Thyroid gland (tissue), 4 donors: ENCODE measurements at regions not wholly inside any gene's neighbourhood (a gene's known extent, or its start where the extent isn't known, plus 50 kb on each side); places are given as distances from the start of the nearest gene placed in this dataset.
A peak's percentile ranks its signal among the peaks of the same experiment; 100 is the strongest.

Experiments used
- DNase-seq, 2 donors: peaks; one replicate each; pipeline ENCODE4 v3.0.0-alpha.2; 2019
- H3K27ac ChIP-seq, 3 donors: fragments of 200-600 bp; sonication (generic); 1 replicate in 2 of 3; 2 replicates in 1 of 3; pipeline ENCODE4 v1.5.1; 2016 to 2019; ENCODE audit warnings: mild to moderate bottlenecking in 1 of 3, moderate library complexity in 1 of 3
- H3K27me3 ChIP-seq: fragments of 200-600 bp; sonication (generic); one replicate; pipeline ENCODE4 v1.5.1; 2019
- H3K36me3 ChIP-seq, 2 donors: fragments of 200-600 bp; sonication (generic); one replicate each; pipeline ENCODE4 v1.5.1; 2016 to 2019
- H3K4me1 ChIP-seq, 2 donors: fragments of 200-600 bp; sonication (generic); one replicate each; pipeline ENCODE4 v1.5.1; 2017 to 2019
- H3K4me3 ChIP-seq, 3 donors: fragments of 200-600 bp; sonication (generic); replicated peaks in 1 of 3; 1 replicate in 2 of 3; 2 replicates in 1 of 3; pipeline ENCODE4 v1.5.1; 2016; ENCODE audit warnings: mild to moderate bottlenecking in 1 of 3
- H3K9me3 ChIP-seq: fragments of 200-600 bp; sonication (generic); one replicate; pipeline ENCODE4 v1.5.1; 2017
- POLR2A ChIP-seq, 2 donors: fragments of 450-650 bp; IDR thresholded peaks; one replicate each; pipeline ENCODE4 v1.6.1; 2017; ENCODE audit warnings: antibody characterized with exemption in 2 of 2, mild to moderate bottlenecking in 2 of 2, moderate library complexity in 1 of 2
- WGBS, 2 donors: methylation state at CpG; one replicate each; pipeline ENCODE4 v1.1.5; 2017; 5-methylcytosine and 5-hydroxymethylcytosine counted together
- intact Hi-C: fragments of 100-400 bp; cut with DNase I; formaldehyde crosslinking; loops from one replicate; pipeline ENCODE4 v1.15.1; 2023
- TF ChIP-seq, protein P1 (sequence below), 6 experiments: fragments of 200-600 bp in 3 of 6; fragments of 450-650 bp in 3 of 6; sonication (generic) in 3 of 6; IDR thresholded peaks; one replicate each; pipeline ENCODE4 v1.5.1; 2016 to 2019; ENCODE audit warnings: antibody characterized with exemption in 6 of 6, mild to moderate bottlenecking in 2 of 6, inconsistent platforms in 1 of 6, moderate library complexity in 1 of 6

DNA sequence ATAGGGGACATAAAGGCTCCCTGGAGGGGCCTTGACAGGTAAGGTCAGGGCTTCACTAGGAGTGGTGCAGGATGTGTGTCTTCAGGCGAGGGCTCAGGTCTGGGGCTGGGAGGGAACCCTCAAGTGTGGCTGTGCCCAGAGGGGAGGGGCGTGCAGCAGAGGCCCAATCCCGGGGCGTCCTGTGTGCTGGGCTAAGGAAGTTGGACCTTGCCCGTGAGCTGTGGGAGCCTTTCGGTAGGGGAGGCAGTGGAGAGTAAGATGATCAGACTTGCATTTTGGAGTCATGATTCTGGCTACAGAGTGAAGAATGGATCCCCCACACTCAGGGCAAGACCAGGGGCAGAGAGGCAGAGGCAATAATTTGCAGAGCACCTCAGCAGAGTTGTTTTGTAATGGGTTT, 145.4 kb downstream of the BUB3 start:
- H3K27me3 ChIP-seq: no peaks in the 10 kb centered on the region
- intact Hi-C loops: no loop called here
- no peaks in the 10 kb centered on the region for H3K4me1 ChIP-seq
- WGBS, 2 donors: 67 to 91% methylated on average over 6 of the region's 6 CpGs
- no peak overlapping the region for H3K27ac ChIP-seq
- no peaks in the 10 kb centered on the region for H3K36me3 ChIP-seq
- H3K9me3 ChIP-seq: no peaks in the 10 kb centered on the region
- no peak for DNase-seq
- TF ChIP-seq, protein P1, sequence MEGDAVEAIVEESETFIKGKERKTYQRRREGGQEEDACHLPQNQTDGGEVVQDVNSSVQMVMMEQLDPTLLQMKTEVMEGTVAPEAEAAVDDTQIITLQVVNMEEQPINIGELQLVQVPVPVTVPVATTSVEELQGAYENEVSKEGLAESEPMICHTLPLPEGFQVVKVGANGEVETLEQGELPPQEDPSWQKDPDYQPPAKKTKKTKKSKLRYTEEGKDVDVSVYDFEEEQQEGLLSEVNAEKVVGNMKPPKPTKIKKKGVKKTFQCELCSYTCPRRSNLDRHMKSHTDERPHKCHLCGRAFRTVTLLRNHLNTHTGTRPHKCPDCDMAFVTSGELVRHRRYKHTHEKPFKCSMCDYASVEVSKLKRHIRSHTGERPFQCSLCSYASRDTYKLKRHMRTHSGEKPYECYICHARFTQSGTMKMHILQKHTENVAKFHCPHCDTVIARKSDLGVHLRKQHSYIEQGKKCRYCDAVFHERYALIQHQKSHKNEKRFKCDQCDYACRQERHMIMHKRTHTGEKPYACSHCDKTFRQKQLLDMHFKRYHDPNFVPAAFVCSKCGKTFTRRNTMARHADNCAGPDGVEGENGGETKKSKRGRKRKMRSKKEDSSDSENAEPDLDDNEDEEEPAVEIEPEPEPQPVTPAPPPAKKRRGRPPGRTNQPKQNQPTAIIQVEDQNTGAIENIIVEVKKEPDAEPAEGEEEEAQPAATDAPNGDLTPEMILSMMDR (IDR thresholded peaks at IDR 0.05): no peak
- TF ChIP-seq POLR2A (IDR thresholded peaks at IDR 0.05): no peak
- no peak overlapping the region for H3K4me3 ChIP-seq

DNA sequence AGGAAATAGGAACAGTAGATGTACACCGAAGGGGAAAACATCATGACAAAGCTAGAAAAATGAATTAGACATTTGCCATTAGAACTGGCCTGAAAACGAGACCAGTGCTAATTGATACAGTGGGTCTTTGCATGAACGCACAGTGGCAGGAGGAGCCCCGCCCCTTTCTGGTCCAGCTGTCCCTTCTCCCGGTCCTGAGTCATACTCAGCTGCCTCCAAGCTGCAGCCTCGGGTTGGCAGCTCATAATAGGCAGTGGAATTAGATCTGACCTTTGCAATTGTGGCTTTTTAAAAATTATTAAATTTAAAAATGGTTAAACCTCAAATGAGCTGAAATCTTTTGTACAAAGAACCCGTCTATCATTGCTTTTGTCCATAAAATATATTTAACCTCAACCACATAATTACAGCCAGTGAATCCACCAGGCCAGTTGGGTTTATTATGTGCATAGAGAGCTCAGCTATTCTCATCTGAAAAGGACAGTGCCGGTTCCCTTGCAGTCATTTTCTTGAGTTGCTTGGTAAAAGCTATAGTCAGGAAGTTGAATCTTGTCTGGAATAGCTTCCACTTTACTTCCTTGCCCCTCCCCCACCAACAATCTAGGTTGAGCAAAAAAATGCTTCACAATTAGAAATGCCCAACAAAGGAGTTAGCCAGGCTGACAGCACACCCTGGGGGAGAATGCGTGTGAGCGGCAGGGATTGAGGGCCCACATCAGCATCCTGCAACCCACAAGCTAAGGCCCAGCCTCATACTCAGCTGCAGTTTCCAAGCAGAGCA, 147.1 kb downstream of the BUB3 start:
- WGBS, 2 donors: 53 to 54% methylated on average over 10 of the region's 10 CpGs
- H3K27me3 ChIP-seq: no peaks in the 10 kb centered on the region
- no peaks in the 10 kb centered on the region for H3K4me1 ChIP-seq
- H3K27ac ChIP-seq: no peak overlapping the region
- no peaks in the 10 kb centered on the region for H3K36me3 ChIP-seq
- intact Hi-C loops: no loop called here
- no peak overlapping the region for H3K4me3 ChIP-seq
- TF ChIP-seq POLR2A (IDR thresholded peaks at IDR 0.05): no peak
- TF ChIP-seq, protein P1 (IDR thresholded peaks at IDR 0.05): no peak
- DNase-seq: peak; percentile 3 to 4
- H3K9me3 ChIP-seq: no peaks in the 10 kb centered on the region

DNA sequence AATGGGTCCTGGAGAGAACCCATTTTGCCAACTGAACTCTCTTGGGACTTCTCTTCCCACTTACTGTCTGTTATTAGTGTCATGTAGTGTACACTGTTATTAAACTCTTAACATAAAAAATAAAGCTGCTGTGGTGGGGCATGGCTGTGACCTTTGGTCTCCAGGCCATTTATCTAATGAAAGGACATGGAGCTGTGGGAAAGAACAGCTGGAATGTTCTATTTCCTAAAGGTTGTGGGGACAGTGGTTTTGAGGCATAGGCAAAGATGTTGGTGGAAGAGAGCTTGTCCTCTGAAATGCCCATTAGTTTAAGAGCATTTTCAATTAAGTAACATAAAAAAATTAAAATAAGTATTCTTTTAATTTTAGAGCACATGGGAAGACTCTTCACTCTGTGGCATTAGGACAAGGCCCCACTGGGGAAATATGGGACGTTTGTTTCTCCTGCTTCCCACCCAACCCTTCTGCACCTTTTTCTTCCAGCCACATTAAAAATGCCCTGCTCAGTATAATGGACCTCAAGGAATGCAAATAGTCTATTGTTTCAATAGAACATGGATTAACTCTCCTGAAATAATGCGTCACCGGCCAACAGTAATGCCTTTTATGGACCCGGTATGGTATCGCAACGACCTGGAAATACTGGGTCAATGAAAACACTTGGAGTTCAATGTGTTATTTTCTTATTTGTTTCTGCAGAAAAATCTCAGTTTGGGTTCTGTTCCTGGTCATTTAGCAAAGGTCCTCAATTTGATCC, 149.6 kb downstream of the BUB3 start:
- Histone ChIP-seq H3K27ac (no peak overlapping the region), H3K36me3 (no peaks in the 10 kb centered on the region), H3K9me3 (no peaks in the 10 kb centered on the region), H3K4me3 (no peak overlapping the region), H3K27me3 (no peaks in the 10 kb centered on the region), H3K4me1 (no peaks in the 10 kb centered on the region)
- DNase-seq: no peak
- intact Hi-C loops: no loop called here
- TF ChIP-seq, protein P1 (IDR thresholded peaks at IDR 0.05): no peak
- TF ChIP-seq POLR2A (IDR thresholded peaks at IDR 0.05): no peak
- WGBS, 2 donors: 83 to 91% methylated on average over 6 of the region's 6 CpGs

GRCh38 chr10:123305671-123306070, 151.5 kb downstream of the BUB3 start:
- no peak for TF ChIP-seq POLR2A (IDR thresholded peaks at IDR 0.05)
- TF ChIP-seq, protein P1 (IDR thresholded peaks at IDR 0.05): no peak
- Histone ChIP-seq H3K27ac (no peak overlapping the region), H3K27me3 (no peaks in the 10 kb centered on the region), H3K4me3 (no peak overlapping the region), H3K9me3 (no peaks in the 10 kb centered on the region), H3K36me3 (no peaks in the 10 kb centered on the region), H3K4me1 (no peaks in the 10 kb centered on the region)
- intact Hi-C loops: no loop called here
- no peak for DNase-seq

- no peaks in the 10 kb centered on the region for H3K36me3 ChIP-seq
- H3K9me3 ChIP-seq: no peaks in the 10 kb centered on the region
- H3K4me3 ChIP-seq: no peak overlapping the region
- 91 to 92% methylated on average over 6 of the region's 7 CpGs for WGBS, 2 donors
- no peaks in the 10 kb centered on the region for H3K4me1 ChIP-seq
- no peak overlapping the region for H3K27ac ChIP-seq
- TF ChIP-seq POLR2A (IDR thresholded peaks at IDR 0.05): no peak
- TF ChIP-seq, protein P1 (IDR thresholded peaks at IDR 0.05): no peak
- H3K27me3 ChIP-seq: no peaks in the 10 kb centered on the region
- intact Hi-C loops: no loop called here
- DNase-seq: no peak
Observed at GRCh38 chr10:123306290-123306689, 152.1 kb downstream of the BUB3 start.
